AG04450 (cell line): ENCODE measurements at regions not wholly inside any gene's neighbourhood (a gene's known extent, or its start where the extent isn't known, plus 50 kb on each side); places are given as distances from the start of the nearest gene placed in this dataset.

Source experiments
- CTCF ChIA-PET: fragments of 300-600, 350-600 bp; formaldehyde crosslinking; extraction: SDS; loops from one replicate; lab custom pipeline; 2022; ENCODE audit warnings: antibody characterized with exemption, inconsistent platforms; lab: Charles Lee
- POLR2A ChIA-PET: fragments of 350-600 bp; formaldehyde crosslinking; extraction: SDS; loops from one replicate; lab custom pipeline; 2021; ENCODE audit warnings: antibody characterized with exemption, inconsistent platforms; lab: Yijun Ruan, JAX
- DNase-seq: peaks from one replicate; pipeline ENCODE4 v3.0.0-alpha.2; 2011; ENCODE audit warnings: low read depth, low spot score
- H3K27ac ChIP-seq: one replicate; pipeline ENCODE4 v1.5.1; 2012; ENCODE audit warnings: low read depth, low read length, control low read depth
- H3K27me3 ChIP-seq: one replicate; pipeline ENCODE4 v1.6.0; 2012; ENCODE audit warnings: low read length; ENCODE audit not compliant: control insufficient read depth, insufficient read depth
- H3K4me3 ChIP-seq: 2 replicates; pipeline ENCODE4 v1.5.1; 2011; ENCODE audit warnings: mild to moderate bottlenecking, low read depth, low read length, control low read depth
- H3K9me3 ChIP-seq: 2 replicates; pipeline ENCODE4 v1.5.1; 2012; ENCODE audit warnings: low read length; ENCODE audit not compliant: control insufficient read depth, insufficient read depth
- TF ChIP-seq, protein P1 (sequence below): IDR thresholded peaks from 2 replicates; pipeline ENCODE4 v1.5.1; 2011; ENCODE audit warnings: low read depth, low read length, control low read depth, inconsistent platforms

DNA sequence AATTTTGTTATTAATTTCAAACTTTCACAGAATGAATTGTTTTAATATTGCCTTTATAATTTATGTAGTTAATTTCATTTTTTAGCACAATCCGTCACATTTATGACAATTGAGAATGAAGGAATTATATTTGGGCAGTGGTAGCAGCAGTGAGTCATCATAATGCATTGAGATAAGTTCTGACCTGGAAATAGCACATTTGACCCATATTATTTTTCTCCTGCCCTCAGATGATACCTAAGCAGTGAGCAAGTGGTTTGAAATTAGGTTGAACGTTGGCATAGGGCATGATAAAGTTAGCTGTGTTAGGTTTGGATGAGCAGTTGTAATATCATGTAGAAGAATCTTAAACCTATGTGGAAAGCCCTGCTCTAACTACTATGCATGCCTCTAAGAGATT lies 1431.3 kb upstream of the CDH8 start:
- TF ChIP-seq, protein P1, sequence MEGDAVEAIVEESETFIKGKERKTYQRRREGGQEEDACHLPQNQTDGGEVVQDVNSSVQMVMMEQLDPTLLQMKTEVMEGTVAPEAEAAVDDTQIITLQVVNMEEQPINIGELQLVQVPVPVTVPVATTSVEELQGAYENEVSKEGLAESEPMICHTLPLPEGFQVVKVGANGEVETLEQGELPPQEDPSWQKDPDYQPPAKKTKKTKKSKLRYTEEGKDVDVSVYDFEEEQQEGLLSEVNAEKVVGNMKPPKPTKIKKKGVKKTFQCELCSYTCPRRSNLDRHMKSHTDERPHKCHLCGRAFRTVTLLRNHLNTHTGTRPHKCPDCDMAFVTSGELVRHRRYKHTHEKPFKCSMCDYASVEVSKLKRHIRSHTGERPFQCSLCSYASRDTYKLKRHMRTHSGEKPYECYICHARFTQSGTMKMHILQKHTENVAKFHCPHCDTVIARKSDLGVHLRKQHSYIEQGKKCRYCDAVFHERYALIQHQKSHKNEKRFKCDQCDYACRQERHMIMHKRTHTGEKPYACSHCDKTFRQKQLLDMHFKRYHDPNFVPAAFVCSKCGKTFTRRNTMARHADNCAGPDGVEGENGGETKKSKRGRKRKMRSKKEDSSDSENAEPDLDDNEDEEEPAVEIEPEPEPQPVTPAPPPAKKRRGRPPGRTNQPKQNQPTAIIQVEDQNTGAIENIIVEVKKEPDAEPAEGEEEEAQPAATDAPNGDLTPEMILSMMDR: no peak
- Histone ChIP-seq H3K9me3 (no peaks in the 10 kb centered on the region), H3K27ac (no peak overlapping the region), H3K4me3 (no peak overlapping the region), H3K27me3 (no peaks in the 10 kb centered on the region)
- no peak for DNase-seq
- ChIA-PET CTCF (no interaction called here), POLR2A (no interaction called here)

DNA sequence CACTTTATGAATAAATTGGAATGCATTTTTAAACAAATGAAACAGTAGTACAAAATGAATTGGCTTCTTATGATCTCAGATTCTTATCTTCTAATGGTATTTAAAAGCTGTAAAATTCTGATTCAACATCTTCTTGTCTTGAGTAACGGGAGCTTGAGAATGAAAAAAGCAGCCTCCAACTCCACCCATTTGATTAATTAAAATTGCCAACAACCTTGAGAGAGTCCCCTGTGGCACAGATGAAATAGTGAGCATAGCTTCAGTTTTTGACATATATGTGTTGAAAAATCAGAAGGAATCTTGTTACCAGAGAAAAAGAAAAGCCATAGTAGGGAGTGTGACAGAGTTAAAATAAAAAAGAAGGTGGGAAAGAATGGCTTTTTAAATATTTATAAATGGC lies 1426.1 kb upstream of the CDH8 start:
- ChIA-PET POLR2A (no interaction called here), CTCF (interaction anchor here (0.9 to 1.1 kb wide), 3 partner anchors 12 to 1656 kb away, joined by 3 read pairs; no protein-coding TSS in a partner anchor)
- TF ChIP-seq, protein P1: no peak
- no peaks in the 10 kb centered on the region for H3K27me3 ChIP-seq
- no peak overlapping the region for H3K4me3 ChIP-seq
- DNase-seq: no peak
- no peak overlapping the region for H3K27ac ChIP-seq
- no peaks in the 10 kb centered on the region for H3K9me3 ChIP-seq

DNA sequence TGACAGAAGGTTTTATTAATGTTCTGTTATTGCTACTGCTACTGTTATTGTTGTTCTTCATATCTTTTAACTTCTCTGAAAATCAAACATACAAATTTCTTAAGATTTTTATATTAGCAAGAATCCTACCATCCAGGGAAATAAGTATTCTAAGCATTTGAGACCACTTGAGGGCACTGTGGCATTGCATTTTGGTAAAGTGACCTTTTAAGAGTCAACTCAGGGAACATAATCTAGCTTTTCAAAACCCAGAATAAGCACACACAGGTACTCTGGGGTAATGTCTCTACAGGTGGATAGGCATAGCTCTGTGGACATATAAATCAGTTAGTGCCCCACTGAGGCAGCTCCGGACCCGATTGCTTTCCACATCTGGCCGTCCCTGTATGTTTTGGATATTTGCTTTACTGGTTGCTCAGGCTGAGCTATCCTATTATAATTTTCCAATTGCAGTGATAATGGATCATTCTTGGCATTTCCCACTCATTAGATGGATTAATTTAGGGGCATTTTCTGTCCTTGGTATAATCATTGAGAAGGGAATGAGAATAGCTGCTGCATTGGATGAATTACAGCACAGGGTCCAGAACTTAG lies 1425.1 kb upstream of the CDH8 start:
- TF ChIP-seq, protein P1: peak; percentile 38
- ChIA-PET POLR2A (no interaction called here), CTCF (interaction anchor here (0.8 to 1.4 kb wide), 8 partner anchors 11 to 1661 kb away, joined by 3 to 5 read pairs (median 3); no protein-coding TSS in a partner anchor)
- DNase-seq: no peak
- Histone ChIP-seq H3K27me3 (no peaks in the 10 kb centered on the region), H3K9me3 (no peaks in the 10 kb centered on the region), H3K27ac (no peak overlapping the region), H3K4me3 (no peak overlapping the region)

DNA sequence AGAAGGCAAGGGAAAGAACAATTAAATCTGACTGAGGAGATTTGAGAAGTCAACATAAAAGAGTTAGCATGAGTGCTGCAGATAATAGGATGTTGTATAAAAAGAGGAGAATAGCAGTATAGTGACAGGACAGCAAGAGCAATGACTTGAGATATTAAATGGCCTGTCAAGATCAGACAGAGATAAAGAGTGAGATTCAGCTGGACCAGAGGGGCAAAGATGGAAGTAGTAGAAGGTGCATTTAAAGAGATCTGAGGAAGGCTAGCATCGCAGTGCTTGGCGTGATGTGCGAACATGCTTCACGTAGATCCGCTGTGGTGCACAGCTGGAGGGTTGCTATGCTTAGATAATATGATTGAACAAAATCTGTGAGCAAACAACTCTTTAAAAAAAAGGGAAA lies 1422.6 kb upstream of the CDH8 start:
- H3K27ac ChIP-seq: no peak overlapping the region
- POLR2A ChIA-PET: no interaction called here
- no peak for DNase-seq
- no peak overlapping the region for H3K4me3 ChIP-seq
- CTCF ChIA-PET: no interaction called here
- TF ChIP-seq, protein P1: no peak
- H3K9me3 ChIP-seq: no peaks in the 10 kb centered on the region
- H3K27me3 ChIP-seq: no peaks in the 10 kb centered on the region

DNA sequence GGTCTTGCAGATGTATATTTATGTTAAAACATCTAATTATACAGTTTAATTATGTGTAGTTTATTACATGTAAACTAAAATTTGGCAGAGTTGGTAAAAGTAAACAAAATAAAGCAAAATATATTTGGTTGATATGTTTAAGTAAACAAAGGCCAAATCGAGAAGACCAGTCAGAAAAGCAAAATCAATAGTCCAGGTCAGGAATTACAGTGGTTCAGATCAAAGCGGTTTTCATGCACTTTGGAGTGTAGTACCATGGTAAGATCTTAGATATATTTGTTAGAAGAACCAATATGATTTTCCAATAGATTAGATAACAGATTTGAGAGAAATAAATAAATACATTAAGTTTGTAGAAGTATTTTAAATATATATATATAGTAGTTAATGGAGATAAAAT lies 1421.6 kb upstream of the CDH8 start:
- CTCF ChIA-PET: no interaction called here
- H3K27ac ChIP-seq: no peak overlapping the region
- no peak for DNase-seq
- POLR2A ChIA-PET: no interaction called here
- TF ChIP-seq, protein P1: no peak
- no peaks in the 10 kb centered on the region for H3K27me3 ChIP-seq
- no peaks in the 10 kb centered on the region for H3K9me3 ChIP-seq
- no peak overlapping the region for H3K4me3 ChIP-seq
